LNCAP (cell line): ENCODE measurements at regions not wholly inside any gene's neighbourhood (a gene's known extent, or its start where the extent isn't known, plus 50 kb on each side); places are given as distances from the start of the nearest gene placed in this dataset.

ENCODE experiments used
- TF ChIP-seq, protein P1 (sequence below): fragments of 450-650 bp; IDR thresholded peaks from 2 replicates; pipeline ENCODE4 v1.5.1; 2017; ENCODE audit warnings: mild to moderate bottlenecking

DNA sequence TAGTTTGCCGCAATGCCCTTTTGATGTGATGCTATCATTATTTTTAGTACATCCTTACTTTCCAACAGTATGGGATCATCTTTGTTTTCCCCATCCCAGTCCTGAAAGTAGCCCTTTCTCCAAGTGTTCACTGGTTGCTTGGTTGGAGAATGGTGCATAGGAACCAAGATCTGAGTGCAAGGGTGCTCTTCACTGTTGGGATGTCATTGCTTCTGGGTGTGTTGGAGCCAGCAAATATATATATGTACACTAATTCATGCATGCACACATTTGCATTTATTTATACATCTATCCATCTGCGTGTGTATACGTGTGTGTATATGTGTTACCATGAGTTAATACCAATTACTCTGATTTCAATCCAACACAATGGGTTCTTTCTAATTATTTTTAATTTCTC, 64.1 kb upstream of the RFLNA start:
- TF ChIP-seq, protein P1, sequence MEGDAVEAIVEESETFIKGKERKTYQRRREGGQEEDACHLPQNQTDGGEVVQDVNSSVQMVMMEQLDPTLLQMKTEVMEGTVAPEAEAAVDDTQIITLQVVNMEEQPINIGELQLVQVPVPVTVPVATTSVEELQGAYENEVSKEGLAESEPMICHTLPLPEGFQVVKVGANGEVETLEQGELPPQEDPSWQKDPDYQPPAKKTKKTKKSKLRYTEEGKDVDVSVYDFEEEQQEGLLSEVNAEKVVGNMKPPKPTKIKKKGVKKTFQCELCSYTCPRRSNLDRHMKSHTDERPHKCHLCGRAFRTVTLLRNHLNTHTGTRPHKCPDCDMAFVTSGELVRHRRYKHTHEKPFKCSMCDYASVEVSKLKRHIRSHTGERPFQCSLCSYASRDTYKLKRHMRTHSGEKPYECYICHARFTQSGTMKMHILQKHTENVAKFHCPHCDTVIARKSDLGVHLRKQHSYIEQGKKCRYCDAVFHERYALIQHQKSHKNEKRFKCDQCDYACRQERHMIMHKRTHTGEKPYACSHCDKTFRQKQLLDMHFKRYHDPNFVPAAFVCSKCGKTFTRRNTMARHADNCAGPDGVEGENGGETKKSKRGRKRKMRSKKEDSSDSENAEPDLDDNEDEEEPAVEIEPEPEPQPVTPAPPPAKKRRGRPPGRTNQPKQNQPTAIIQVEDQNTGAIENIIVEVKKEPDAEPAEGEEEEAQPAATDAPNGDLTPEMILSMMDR, result no peak

DNA sequence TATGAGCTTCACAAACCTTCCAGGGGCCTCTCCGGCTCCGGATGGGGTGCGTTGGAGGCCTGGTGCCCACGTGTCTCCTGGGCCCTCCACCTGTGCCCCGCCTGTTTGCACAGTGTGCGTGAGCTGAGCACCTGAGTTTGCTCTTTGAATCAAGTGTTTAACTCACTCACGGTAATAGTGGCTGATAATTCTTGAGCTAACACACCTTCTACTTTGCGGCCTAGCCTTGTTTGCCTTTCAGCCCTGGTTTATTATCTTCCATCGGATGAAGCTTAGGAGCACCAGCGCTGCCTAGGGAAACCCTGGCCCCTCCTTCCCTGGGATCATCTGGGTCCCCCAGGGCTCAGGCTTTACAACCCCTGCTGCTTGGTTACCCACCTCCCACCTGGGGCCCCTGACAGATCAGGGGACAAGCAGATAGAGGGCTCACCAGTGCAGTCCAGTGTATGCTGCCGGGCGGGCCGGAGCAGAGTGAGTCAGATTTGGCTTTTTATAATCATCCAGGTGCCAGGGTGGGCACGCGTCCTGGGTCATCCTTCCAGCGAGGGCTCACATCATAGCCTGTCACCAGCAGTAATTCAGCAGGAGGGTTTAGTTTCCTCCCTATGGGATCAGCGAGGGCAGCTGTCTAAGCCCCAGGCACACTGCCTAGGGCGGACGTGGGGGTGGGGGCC, 62.8 kb upstream of the RFLNA start:
- TF ChIP-seq, protein P1, result no peak

DNA sequence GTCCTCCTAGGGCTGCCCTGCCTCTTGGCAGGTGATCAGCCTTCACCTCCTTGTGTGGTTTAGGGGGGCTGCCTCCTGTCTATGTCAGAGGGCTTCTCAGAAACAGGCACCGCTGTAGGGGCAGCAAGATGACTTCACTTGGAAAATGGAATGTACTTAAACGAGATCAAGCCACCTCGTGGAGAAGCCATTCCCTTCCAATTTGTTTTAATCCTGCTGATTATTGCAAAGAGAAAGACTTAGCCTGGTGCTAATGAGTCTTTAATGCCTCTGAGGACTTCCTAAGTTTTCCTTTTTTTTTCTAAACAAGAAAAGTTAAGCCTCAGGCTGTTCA, 62.3 kb upstream of the RFLNA start:
- TF ChIP-seq, protein P1, result no peak

DNA sequence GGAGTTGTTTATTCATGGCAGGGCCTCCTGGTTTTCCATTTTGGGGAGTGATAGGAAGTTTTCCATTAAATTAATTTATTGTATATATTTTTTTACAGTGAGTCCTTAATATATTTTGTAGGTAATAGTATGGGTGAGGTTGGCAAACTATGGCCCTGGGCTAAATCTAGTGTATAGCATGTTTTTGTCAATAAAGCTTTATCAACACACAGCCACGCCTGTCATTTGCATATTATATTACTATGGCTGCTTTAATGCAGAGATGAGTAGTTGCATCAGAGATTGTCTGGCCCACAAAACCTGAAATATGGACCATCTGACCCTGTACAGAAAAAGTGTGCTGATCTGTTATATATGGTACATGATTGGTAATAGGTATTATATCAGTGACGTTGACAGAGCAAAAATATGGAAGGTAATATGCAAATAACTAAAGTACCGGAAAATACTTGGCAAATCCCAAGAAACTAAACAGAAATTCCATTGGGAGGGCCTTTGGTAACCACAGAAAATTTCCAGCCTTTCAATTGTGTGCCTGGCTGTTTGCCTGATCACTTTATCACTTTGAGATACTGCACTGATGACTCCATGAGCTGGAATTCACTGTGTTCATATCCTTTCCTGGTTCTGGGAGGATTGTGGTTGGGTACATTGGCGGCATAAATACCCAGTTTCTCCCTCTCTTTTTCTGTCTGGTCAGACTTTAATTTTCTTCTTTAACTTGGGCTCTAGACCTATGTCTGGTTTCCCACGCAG, 61.7 kb upstream of the RFLNA start:
- TF ChIP-seq, protein P1, result no peak

DNA sequence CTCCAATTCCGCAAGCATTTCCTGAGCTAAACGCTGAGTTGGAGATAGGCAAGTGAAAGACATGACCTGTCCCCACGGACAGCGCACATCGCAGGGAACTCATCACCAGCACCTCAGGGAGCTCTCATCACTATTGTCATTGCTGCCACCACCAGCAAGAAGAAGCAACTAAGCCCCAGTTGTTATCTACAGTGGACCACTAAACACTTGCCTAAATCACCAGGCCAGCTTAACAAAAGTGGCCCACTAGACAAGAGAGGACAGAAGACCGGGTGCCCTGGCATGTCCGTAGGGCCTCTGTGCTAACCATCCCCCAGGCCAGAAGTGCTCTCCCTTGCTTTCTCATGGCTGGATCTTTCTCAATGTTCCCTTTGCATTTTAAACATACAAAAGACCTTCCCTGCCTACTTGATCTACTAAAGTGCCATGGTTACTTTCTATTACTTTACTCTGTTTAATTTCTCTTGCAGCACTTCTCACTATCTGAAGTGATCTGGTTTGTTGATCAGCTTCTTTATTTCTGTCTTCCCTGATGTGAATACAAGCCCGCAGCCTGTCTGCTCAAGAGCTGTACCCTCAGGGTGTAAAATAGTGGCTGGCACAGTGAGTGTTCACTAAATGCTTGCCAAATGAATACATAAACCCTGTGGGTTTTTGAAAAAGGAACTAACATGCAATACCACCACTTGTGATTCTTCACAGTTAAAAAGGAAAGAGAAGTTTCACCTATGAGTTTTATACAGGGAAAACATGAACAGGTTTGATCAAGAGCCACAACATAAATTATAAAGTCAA, 60.9 kb upstream of the RFLNA start:
- TF ChIP-seq, protein P1, result no peak

DNA sequence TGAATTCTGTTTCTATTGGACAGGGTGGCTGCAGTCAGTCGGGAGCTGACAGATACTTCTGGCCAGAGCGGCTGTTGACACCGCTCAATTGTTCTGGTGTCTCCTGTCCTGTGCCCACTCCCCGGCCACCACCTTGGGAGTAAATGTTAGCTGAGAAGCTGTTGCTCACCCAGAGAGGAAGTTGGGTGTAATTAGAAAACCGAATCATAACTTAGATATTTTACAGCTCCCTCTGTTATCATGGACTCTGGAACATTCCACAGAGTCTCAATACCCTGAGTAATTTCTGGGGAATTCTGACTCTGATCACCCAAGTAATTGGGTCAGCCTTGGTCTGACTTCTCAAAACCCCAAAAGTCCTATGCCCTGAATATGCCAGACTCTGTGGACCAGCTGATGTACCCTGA, 58.3 kb upstream of the RFLNA start:
- TF ChIP-seq, protein P1, result no peak

DNA sequence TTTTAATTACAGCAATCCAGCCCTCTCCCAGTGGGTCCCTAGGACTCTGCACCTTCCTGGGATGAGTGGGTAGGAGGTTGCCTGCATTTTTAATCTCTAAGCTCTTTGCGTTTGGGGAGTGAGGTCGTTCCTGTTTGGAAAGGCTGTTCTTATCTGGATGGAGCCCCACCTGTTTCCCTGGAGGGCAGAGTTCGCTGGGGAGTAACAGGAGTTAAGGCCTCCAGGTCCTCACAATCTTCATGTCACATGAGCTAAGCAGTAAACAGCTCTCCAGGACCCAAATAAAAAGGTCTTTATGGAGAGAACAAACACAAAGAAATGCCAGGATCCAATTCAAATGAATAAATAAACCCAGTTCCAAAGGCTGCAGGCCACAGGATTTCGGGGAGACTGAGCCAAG, 56.0 kb upstream of the RFLNA start:
- TF ChIP-seq, protein P1, result no peak; the same call in 1 of the 2 replicates
